Muscle layer of colon (tissue), 2 donors: ENCODE measurements at regions not wholly inside any gene's neighbourhood (a gene's known extent, or its start where the extent isn't known, plus 50 kb on each side); places are given as distances from the start of the nearest gene placed in this dataset.

Experiments used
- H3K27ac ChIP-seq: one replicate; pipeline ENCODE4 v1.7.0; 2013; ENCODE audit warnings: low read depth, mild to moderate bottlenecking, low read length, moderate library complexity
- H3K27me3 ChIP-seq, 2 donors: one replicate each; pipeline ENCODE4 v1.7.0; 2013; ENCODE audit warnings: low read length in 2 of 2, mild to moderate bottlenecking in 2 of 2; ENCODE audit not compliant: insufficient read depth in 2 of 2, control insufficient read depth in 1 of 2
- H3K36me3 ChIP-seq: one replicate; pipeline ENCODE4 v1.7.0; 2013; ENCODE audit warnings: mild to moderate bottlenecking, low read length; ENCODE audit not compliant: insufficient read depth
- H3K4me1 ChIP-seq: one replicate; pipeline ENCODE4 v1.7.0; 2013; ENCODE audit warnings: mild to moderate bottlenecking, low read length; ENCODE audit not compliant: insufficient read depth
- H3K4me3 ChIP-seq, 2 donors: one replicate each; pipeline ENCODE4 v1.7.0; 2013; ENCODE audit warnings: low read length in 2 of 2, low read depth in 1 of 2, mild to moderate bottlenecking in 1 of 2, moderate library complexity in 1 of 2
- H3K9ac ChIP-seq: one replicate; pipeline ENCODE4 v1.7.0; 2013; ENCODE audit warnings: low read length
- H3K9me3 ChIP-seq: one replicate; pipeline ENCODE4 v1.7.0; 2013; ENCODE audit warnings: mild to moderate bottlenecking, low read length
- donor health status: abdominal sarcoma.
- donor health status: Adenocarcinoma of cecum.

- Histone ChIP-seq H3K27ac (no peak overlapping the region), H3K36me3 (no peaks in the 10 kb centered on the region), H3K4me1 (no peaks in the 10 kb centered on the region), H3K27me3 (no peaks in the 10 kb centered on the region), H3K9ac (no peak overlapping the region), H3K4me3 (no peak overlapping the region), H3K9me3 (no peaks in the 10 kb centered on the region)
These were observed 1027.1 kb upstream of the WWC1 start for GRCh38 chr5:167264348-167264747.

GRCh38 chr5:167268337-167268736, 1023.1 kb upstream of the WWC1 start:
- H3K4me1 ChIP-seq, result no peaks in the 10 kb centered on the region
- no peaks in the 10 kb centered on the region for H3K36me3 ChIP-seq
- no peak overlapping the region for H3K4me3 ChIP-seq
- no peaks in the 10 kb centered on the region for H3K9me3 ChIP-seq
- no peaks in the 10 kb centered on the region for H3K27me3 ChIP-seq
- H3K27ac ChIP-seq, result no peak overlapping the region
- H3K9ac ChIP-seq, result no peak overlapping the region

- Histone ChIP-seq H3K9me3 (no peaks in the 10 kb centered on the region), H3K9ac (no peak overlapping the region), H3K27me3 (no peaks in the 10 kb centered on the region), H3K4me1 (no peaks in the 10 kb centered on the region), H3K4me3 (no peak overlapping the region), H3K27ac (no peak overlapping the region), H3K36me3 (no peaks in the 10 kb centered on the region)
These were observed 1022.3 kb upstream of the WWC1 start for GRCh38 chr5:167269146-167269545.

- Histone ChIP-seq H3K27ac (no peak overlapping the region), H3K27me3 (no peaks in the 10 kb centered on the region), H3K36me3 (no peaks in the 10 kb centered on the region), H3K9ac (no peak overlapping the region), H3K4me3 (no peak overlapping the region), H3K4me1 (no peaks in the 10 kb centered on the region), H3K9me3 (no peaks in the 10 kb centered on the region)
These were observed 1020.4 kb upstream of the WWC1 start for GRCh38 chr5:167271081-167271480.

- no peaks in the 10 kb centered on the region for H3K27me3 ChIP-seq
- no peak overlapping the region for H3K27ac ChIP-seq
- no peaks in the 10 kb centered on the region for H3K4me1 ChIP-seq
- H3K4me3 ChIP-seq, result no peak overlapping the region
- no peaks in the 10 kb centered on the region for H3K36me3 ChIP-seq
- H3K9ac ChIP-seq, result no peak overlapping the region
- no peaks in the 10 kb centered on the region for H3K9me3 ChIP-seq
These were observed 1019.9 kb upstream of the WWC1 start for GRCh38 chr5:167271511-167271910.

- Histone ChIP-seq H3K4me1 (no peaks in the 10 kb centered on the region), H3K9me3 (no peaks in the 10 kb centered on the region), H3K27me3 (no peaks in the 10 kb centered on the region), H3K27ac (no peak overlapping the region), H3K4me3 (no peak overlapping the region), H3K9ac (no peak overlapping the region), H3K36me3 (no peaks in the 10 kb centered on the region)
These were observed 1011.3 kb upstream of the WWC1 start for GRCh38 chr5:167280111-167280510.

- Histone ChIP-seq H3K27me3 (no peaks in the 10 kb centered on the region), H3K36me3 (no peaks in the 10 kb centered on the region), H3K27ac (no peak overlapping the region), H3K9ac (no peak overlapping the region), H3K4me1 (no peaks in the 10 kb centered on the region), H3K9me3 (no peaks in the 10 kb centered on the region), H3K4me3 (no peak overlapping the region)
These were observed 1009.5 kb upstream of the WWC1 start for GRCh38 chr5:167281925-167282324.

- Histone ChIP-seq H3K27me3 (no peaks in the 10 kb centered on the region), H3K36me3 (no peaks in the 10 kb centered on the region), H3K4me3 (no peak overlapping the region), H3K9ac (no peak overlapping the region), H3K4me1 (no peaks in the 10 kb centered on the region), H3K27ac (no peak overlapping the region), H3K9me3 (no peaks in the 10 kb centered on the region)
These were observed 1007.8 kb upstream of the WWC1 start for GRCh38 chr5:167283691-167284090.

- no peaks in the 10 kb centered on the region for H3K36me3 ChIP-seq
- H3K9me3 ChIP-seq, result no peaks in the 10 kb centered on the region
- H3K4me3 ChIP-seq, result no peak overlapping the region
- H3K9ac ChIP-seq, result no peak overlapping the region
- no peaks in the 10 kb centered on the region for H3K4me1 ChIP-seq
- H3K27ac ChIP-seq, result no peak overlapping the region
- no peaks in the 10 kb centered on the region for H3K27me3 ChIP-seq
These were observed 1007.1 kb upstream of the WWC1 start for GRCh38 chr5:167284222-167284890.

GRCh38 chr5:167285591-167285990, 1005.9 kb upstream of the WWC1 start:
- H3K4me1 ChIP-seq, result no peaks in the 10 kb centered on the region
- no peak overlapping the region for H3K9ac ChIP-seq
- H3K27ac ChIP-seq, result no peak overlapping the region

GRCh38 chr5:167286891-167287290, 1004.6 kb upstream of the WWC1 start:
- Histone ChIP-seq H3K27me3 (no peaks in the 10 kb centered on the region), H3K36me3 (no peaks in the 10 kb centered on the region), H3K4me1 (no peaks in the 10 kb centered on the region), H3K4me3 (no peak overlapping the region), H3K9ac (no peak overlapping the region), H3K27ac (no peak overlapping the region), H3K9me3 (no peaks in the 10 kb centered on the region)

More at GRCh38 chr5:167285591-167285990, 1005.9 kb upstream of the WWC1 start:
- Histone ChIP-seq H3K36me3 (no peaks in the 10 kb centered on the region), H3K9me3 (no peaks in the 10 kb centered on the region), H3K27me3 (no peaks in the 10 kb centered on the region), H3K4me3 (no peak overlapping the region)

GRCh38 chr5:167290478-167290877, 1001.0 kb upstream of the WWC1 start:
- Histone ChIP-seq H3K9me3 (no peaks in the 10 kb centered on the region), H3K9ac (no peak overlapping the region), H3K4me1 (no peaks in the 10 kb centered on the region), H3K27me3 (no peaks in the 10 kb centered on the region), H3K4me3 (no peak overlapping the region), H3K36me3 (no peaks in the 10 kb centered on the region), H3K27ac (no peak overlapping the region)
